HCT116 (cell line): ENCODE measurements at regions not wholly inside any gene's neighbourhood (a gene's known extent, or its start where the extent isn't known, plus 50 kb on each side); places are given as distances from the start of the nearest gene placed in this dataset.

Experiments used
- CTCF ChIP-seq, 3 experiments: fragments of 200-600 bp in 1 of 3; sonication (generic) in 1 of 3; IDR thresholded peaks in 2 of 3; conservative IDR thresholded peaks in 1 of 3; 2 replicates each; pipeline ENCODE4 v1.5.1; 2012 to 2017; ENCODE audit warnings: low read depth in 2 of 3, low read length in 2 of 3, antibody characterized with exemption in 1 of 3, borderline replicate concordance in 1 of 3, control low read depth in 1 of 3, mild to moderate bottlenecking in 1 of 3, mixed read lengths in 1 of 3, mixed run types in 1 of 3, moderate library complexity in 1 of 3; ENCODE audit not compliant: insufficient read depth in 1 of 3
- EZH2 ChIP-seq: fragments of 200-600 bp; sonication (generic); IDR thresholded peaks from 2 replicates; pipeline ENCODE4 v1.6.1; 2017; ENCODE audit warnings: antibody characterized with exemption, mixed run types
- POLR2A ChIP-seq: IDR thresholded peaks from 2 replicates; pipeline ENCODE4 v1.7.0; 2011; ENCODE audit warnings: borderline replicate concordance; ENCODE audit not compliant: insufficient read depth, insufficient read length; ENCODE audit errors: extremely low read depth
- POLR2AphosphoS5 ChIP-seq: IDR thresholded peaks from 2 replicates; pipeline ENCODE4 v1.6.1; 2011; ENCODE audit warnings: mild to moderate bottlenecking, low read depth, low read length, moderate library complexity
- REST ChIP-seq: IDR thresholded peaks from 2 replicates; pipeline ENCODE4 v1.6.1; 2012; ENCODE audit warnings: low read depth

- TF ChIP-seq POLR2A, result no peak
- TF ChIP-seq CTCF (IDR thresholded peaks at IDR 0.05 in 2 of 3, conservative IDR thresholded peaks at IDR 0.05 in 1 of 3; ENCODE audit: borderline replicate concordance in 1 of 3, insufficient read depth in 1 of 3, low read depth in 2 of 3, low read length in 2 of 3), result no peak
- TF ChIP-seq EZH2, result no peak
- TF ChIP-seq REST, result no peak
- TF ChIP-seq POLR2AphosphoS5, result no peak
These were observed 196.0 kb downstream of the BTBD3 start for GRCh38 chr20:12113468-12114371.
